SK-N-SH treated with all-trans-retinoic acid at 6 μM for 48 hours (cell line): ENCODE measurements at regions not wholly inside any gene's neighbourhood (a gene's known extent, or its start where the extent isn't known, plus 50 kb on each side); places are given as distances from the start of the nearest gene placed in this dataset.

Experiments
- ARNTL ChIP-seq: fragments of 450-650 bp; formaldehyde crosslinking; IDR thresholded peaks from 2 replicates; pipeline ENCODE4 v1.5.0; 2020; ENCODE audit warnings: low read depth, mild to moderate bottlenecking, moderate library complexity, borderline replicate concordance
- BACH2 ChIP-seq: fragments of 250-450 bp; sonication (Bioruptor Pico); IDR thresholded peaks from 2 replicates; pipeline ENCODE4 v1.9.0; 2021; ENCODE audit warnings: mild to moderate bottlenecking, borderline replicate concordance
- CSDC2 ChIP-seq: fragments of 250-450 bp; sonication (Bioruptor Pico); IDR thresholded peaks from 2 replicates; pipeline ENCODE4 v1.5.0; 2020; ENCODE audit warnings: mild to moderate bottlenecking, moderate library complexity
- CSRNP3 ChIP-seq: fragments of 250-450 bp; sonication (Bioruptor Pico); IDR thresholded peaks from 2 replicates; pipeline ENCODE4 v1.5.1; 2021; ENCODE audit warnings: mild to moderate bottlenecking, moderate library complexity
- POU6F1 ChIP-seq: fragments of 250-450 bp; sonication (Bioruptor Pico); IDR thresholded peaks from 2 replicates; pipeline ENCODE4 v1.8.0; 2021; ENCODE audit warnings: low read depth, mild to moderate bottlenecking, moderate library complexity, borderline replicate concordance
- RARB ChIP-seq: fragments of 250-450 bp; sonication (Bioruptor Pico); IDR thresholded peaks from 2 replicates; pipeline ENCODE4 v1.8.0; 2021; ENCODE audit warnings: mild to moderate bottlenecking, moderate library complexity
- SNAI2 ChIP-seq: fragments of 250-450 bp; sonication (Bioruptor Pico); IDR thresholded peaks from 2 replicates; pipeline ENCODE4 v1.5.0; 2020; ENCODE audit warnings: mild to moderate bottlenecking, moderate library complexity
- TCF4 ChIP-seq: fragments of 250-450 bp; sonication (Bioruptor Pico); IDR thresholded peaks from 2 replicates; pipeline ENCODE4 v1.8.0; 2021; ENCODE audit warnings: mild to moderate bottlenecking, moderate library complexity, borderline replicate concordance
- ZC3H10 ChIP-seq: fragments of 250-450 bp; sonication (Bioruptor Pico); IDR thresholded peaks from 2 replicates; pipeline ENCODE4 v1.5.1; 2021; ENCODE audit warnings: mild to moderate bottlenecking, moderate library complexity
- ZFP3 ChIP-seq: fragments of 250-450 bp; sonication (Bioruptor Pico); IDR thresholded peaks from 2 replicates; pipeline ENCODE4 v1.5.0; 2020; ENCODE audit warnings: mild to moderate bottlenecking, moderate library complexity
- ZFP30 ChIP-seq: fragments of 450-650 bp; formaldehyde crosslinking; IDR thresholded peaks from 2 replicates; pipeline ENCODE4 v1.5.0; 2022; ENCODE audit warnings: mild to moderate bottlenecking, moderate library complexity
- ZNF70 ChIP-seq: fragments of 450-650 bp; formaldehyde crosslinking; IDR thresholded peaks from 2 replicates; pipeline ENCODE4 v1.5.0; 2020; ENCODE audit warnings: mild to moderate bottlenecking, moderate library complexity

- TF ChIP-seq CSDC2 (CRISPR knock-in tag) = no peak
- no peak for TF ChIP-seq TCF4
- TF ChIP-seq ARNTL (CRISPR knock-in tag) = no peak
- TF ChIP-seq BACH2 = no peak
- no peak for TF ChIP-seq ZC3H10 (CRISPR knock-in tag)
- TF ChIP-seq ZNF70 = no peak
- no peak for TF ChIP-seq SNAI2 (CRISPR knock-in tag)
- no peak for TF ChIP-seq RARB (CRISPR knock-in tag)
- TF ChIP-seq CSRNP3 (CRISPR knock-in tag) = no peak
- no peak for TF ChIP-seq POU6F1 (CRISPR knock-in tag)
- TF ChIP-seq ZFP30 (CRISPR knock-in tag) = no peak
- TF ChIP-seq ZFP3 (CRISPR knock-in tag) = no peak
These were observed 443.5 kb upstream of the SLC14A2 start for GRCh38 chr18:45171679-45172191.
